GM10248 (cell line): ENCODE measurements at regions not wholly inside any gene's neighbourhood (a gene's known extent, or its start where the extent isn't known, plus 50 kb on each side); places are given as distances from the start of the nearest gene placed in this dataset.
"Not testable (repeated sequence)": the region's sequence is repeated elsewhere in the genome, so short reads cannot be mapped to it uniquely, and the experiment has no call there.

Experiments
- CTCF ChIA-PET: fragments of 300-600 bp; sonication (Branson Sonifier 250); formaldehyde crosslinking; extraction: SDS; loops from one replicate; lab custom pipeline; 2021; ENCODE audit warnings: antibody characterized with exemption; lab: Yijun Ruan, JAX
- POLR2A ChIA-PET: fragments of 350-650 bp; sonication (Branson Sonifier 250); formaldehyde crosslinking; extraction: SDS; loops from one replicate; lab custom pipeline; 2020; ENCODE audit warnings: antibody characterized with exemption; lab: Yijun Ruan, JAX
- DNase-seq: peaks from one replicate; pipeline ENCODE4 v3.0.0; 2012; ENCODE audit errors: extremely low spot score
- CTCF ChIP-seq: IDR thresholded peaks from 2 replicates; pipeline ENCODE4 v1.5.1; 2012; ENCODE audit warnings: mild to moderate bottlenecking, low read depth; ENCODE audit errors: extremely low read depth, missing control alignments, control extremely low read depth

GRCh38 chr5:129284010-129284409 is 176.1 kb upstream of the ADAMTS19 start:
- CTCF ChIA-PET: no interaction called here
- DNase-seq: no peak
- POLR2A ChIA-PET: no interaction called here
- TF ChIP-seq CTCF: no peak

GRCh38 chr5:129294216-129294615 is 165.9 kb upstream of the ADAMTS19 start:
- CTCF ChIA-PET, POLR2A ChIA-PET, DNase-seq: not testable (repeated sequence)

GRCh38 chr5:129306725-129307124 is 153.4 kb upstream of the ADAMTS19 start:
- ChIA-PET POLR2A (no interaction called here), CTCF (no interaction called here)
- TF ChIP-seq CTCF: no peak
- DNase-seq: no peak

GRCh38 chr5:129322968-129323367 is 137.1 kb upstream of the ADAMTS19 start:
- ChIA-PET POLR2A (no interaction called here), CTCF (interaction anchor here (1.2 kb wide), 1 partner anchor 11 kb away, joined by 3 read pairs; no protein-coding TSS in a partner anchor)
- DNase-seq: no peak
- no peak for TF ChIP-seq CTCF

GRCh38 chr5:129341306-129341705 is 118.8 kb upstream of the ADAMTS19 start:
- CTCF ChIA-PET: no interaction called here
- TF ChIP-seq CTCF: no peak
- POLR2A ChIA-PET: no interaction called here
- DNase-seq: no peak

GRCh38 chr5:129342796-129343195 is 117.3 kb upstream of the ADAMTS19 start:
- CTCF ChIA-PET: no interaction called here
- no peak for TF ChIP-seq CTCF
- no peak for DNase-seq
- POLR2A ChIA-PET: no interaction called here

GRCh38 chr5:129345213-129345924 is 114.7 kb upstream of the ADAMTS19 start:
- ChIA-PET CTCF (interaction anchor here (1.0 to 1.4 kb wide), 2 partner anchors 13 to 16 kb away, joined by 3 to 4 read pairs; no protein-coding TSS in a partner anchor), POLR2A (no interaction called here)
- no peak for DNase-seq
- no peak for TF ChIP-seq CTCF
